Epithelial cell of proximal tubule (primary cell): ENCODE measurements at regions not wholly inside any gene's neighbourhood (a gene's known extent, or its start where the extent isn't known, plus 50 kb on each side); places are given as distances from the start of the nearest gene placed in this dataset.
A peak's percentile ranks its signal among the peaks of the same experiment; 100 is the strongest.

Experiments used
- DNase-seq: peaks from one replicate; pipeline ENCODE4 v3.0.0-alpha.2; 2011; ENCODE audit warnings: low read depth
- H3K4me3 ChIP-seq: 2 replicates; pipeline ENCODE4 v1.5.1; 2011; ENCODE audit warnings: low read depth, mild to moderate bottlenecking, low read length
- CTCF ChIP-seq: conservative IDR thresholded peaks from 2 replicates; pipeline ENCODE4 v1.5.1; 2012; ENCODE audit warnings: low read depth, mild to moderate bottlenecking, low read length

GRCh38 chrX:40434443-40434842 lies 146.3 kb upstream of the ATP6AP2 start:
- no peak overlapping the region for H3K4me3 ChIP-seq
- DNase-seq, result no peak
- TF ChIP-seq CTCF, result no peak

- no peak for DNase-seq
- no peak overlapping the region for H3K4me3 ChIP-seq
- no peak for TF ChIP-seq CTCF
These were observed 147.6 kb upstream of the ATP6AP2 start for GRCh38 chrX:40433160-40433559.

- no peak for DNase-seq
- TF ChIP-seq CTCF, result no peak
These were observed 156.5 kb upstream of the ATP6AP2 start for GRCh38 chrX:40424259-40424658.

GRCh38 chrX:40423299-40423698 lies 157.5 kb upstream of the ATP6AP2 start:
- no peak for DNase-seq
- TF ChIP-seq CTCF, result no peak
- no peak overlapping the region for H3K4me3 ChIP-seq

More at GRCh38 chrX:40424259-40424658, 156.5 kb upstream of the ATP6AP2 start:
- no peak overlapping the region for H3K4me3 ChIP-seq

GRCh38 chrX:40422021-40422420 lies 158.7 kb upstream of the ATP6AP2 start:
- no peak overlapping the region for H3K4me3 ChIP-seq
- DNase-seq, result no peak
- no peak for TF ChIP-seq CTCF

GRCh38 chrX:40420899-40421729 lies 159.7 kb upstream of the ATP6AP2 start:
- DNase-seq, result peak; percentile 45

More at GRCh38 chrX:40420899-40421729, 159.7 kb upstream of the ATP6AP2 start:
- no peak for TF ChIP-seq CTCF
- no peak overlapping the region for H3K4me3 ChIP-seq
